Stimulated activated CD8-positive, alpha-beta memory T cell treated with anti-CD3 and anti-CD28 coated beads, Interleukin-7, amount 100 ng/mL, for 48 hours (primary cell): ENCODE measurements at regions not wholly inside any gene's neighbourhood (a gene's known extent, or its start where the extent isn't known, plus 50 kb on each side); places are given as distances from the start of the nearest gene placed in this dataset.

ENCODE experiments used
- DNase-seq, 2 donors: peaks; one replicate each; pipeline ENCODE4 v3.0.0-alpha.2; 2020; ENCODE audit warnings: low read depth in 1 of 2; ENCODE audit errors: extremely low read depth in 1 of 2

DNA sequence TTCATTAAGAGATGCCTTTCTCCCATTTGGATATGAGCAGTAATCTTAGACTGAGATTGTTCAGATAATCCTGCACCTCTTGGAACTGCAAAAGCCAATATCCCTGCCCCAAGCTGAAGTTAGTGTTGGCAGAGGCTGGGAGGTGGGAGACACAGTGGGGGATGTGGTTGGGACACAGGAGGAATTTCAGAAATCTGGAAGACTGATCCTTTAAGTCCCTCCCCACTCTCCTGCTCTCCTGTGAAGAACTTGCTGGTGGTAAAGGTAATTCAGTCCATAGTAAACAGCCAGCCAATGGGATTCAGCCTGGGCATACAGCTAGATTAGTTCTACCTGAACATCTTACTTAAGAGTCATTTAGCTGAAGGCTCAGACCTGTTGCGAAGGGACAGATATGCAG lies 50.0 kb upstream of the TMEM178A start:
- no peak for DNase-seq
